Fibroblast of lung (primary cell): ENCODE measurements at regions not wholly inside any gene's neighbourhood (a gene's known extent, or its start where the extent isn't known, plus 50 kb on each side); places are given as distances from the start of the nearest gene placed in this dataset.
A peak's percentile ranks its signal among the peaks of the same experiment; 100 is the strongest.

Experiments
- DNase-seq, 2 donors: peaks; one replicate each; pipeline versions ENCODE4 v3.0.0 to v3.0.0-alpha.2; 2010; ENCODE audit warnings: low read depth in 2 of 2
- H2AFZ ChIP-seq: 2 replicates; pipeline ENCODE4 v1.5.1; 2012; ENCODE audit warnings: low read length, control low read depth, inconsistent platforms
- H3K27ac ChIP-seq: 2 replicates; pipeline ENCODE4 v1.5.1; 2011; ENCODE audit warnings: low read length, control low read depth; ENCODE audit not compliant: insufficient read depth
- H3K27me3 ChIP-seq: 2 replicates; pipeline ENCODE4 v1.5.1; 2011; ENCODE audit warnings: mild to moderate bottlenecking, low read length; ENCODE audit not compliant: control insufficient read depth, insufficient read depth
- H3K36me3 ChIP-seq: 2 replicates; pipeline ENCODE4 v1.5.1; 2011; ENCODE audit warnings: low read length; ENCODE audit not compliant: control insufficient read depth, insufficient read depth
- H3K4me1 ChIP-seq: 2 replicates; pipeline ENCODE4 v1.5.1; 2011; ENCODE audit warnings: low read length; ENCODE audit not compliant: control insufficient read depth, insufficient read depth; ENCODE audit errors: extremely low read depth
- H3K4me2 ChIP-seq: 2 replicates; pipeline ENCODE4 v1.5.1; 2011; ENCODE audit warnings: low read length, control low read depth; ENCODE audit not compliant: insufficient read depth; ENCODE audit errors: extremely low read depth
- H3K4me3 ChIP-seq, 4 experiments: fragments of 200-600 bp in 1 of 4; sonication (generic) in 1 of 4; replicated peaks in 1 of 4; 2 replicates each; pipeline ENCODE4 v1.5.1; 2011 to 2016; ENCODE audit warnings: low read length in 4 of 4, low read depth in 3 of 4, mild to moderate bottlenecking in 3 of 4, control low read depth in 2 of 4, inconsistent platforms in 1 of 4, mixed read lengths in 1 of 4; ENCODE audit not compliant: insufficient read depth in 1 of 4; ENCODE audit errors: control extremely low read depth in 1 of 4
- H3K79me2 ChIP-seq: 2 replicates; pipeline ENCODE4 v1.5.1; 2012; ENCODE audit warnings: mild to moderate bottlenecking, low read length, inconsistent platforms; ENCODE audit not compliant: control insufficient read depth, insufficient read depth
- H3K9ac ChIP-seq: 2 replicates; pipeline ENCODE4 v1.5.1; 2011; ENCODE audit warnings: mild to moderate bottlenecking, low read length, control low read depth; ENCODE audit not compliant: insufficient read depth
- H3K9me3 ChIP-seq: 2 replicates; pipeline ENCODE4 v1.5.1; 2012; ENCODE audit warnings: low read depth, low read length; ENCODE audit not compliant: control insufficient read depth, insufficient read depth
- H4K20me1 ChIP-seq: 2 replicates; pipeline ENCODE4 v1.5.1; 2011; ENCODE audit warnings: low read length; ENCODE audit not compliant: control insufficient read depth, insufficient read depth; ENCODE audit errors: extremely low read depth
- EZH2 ChIP-seq: IDR thresholded peaks from 2 replicates; pipeline ENCODE4 v1.5.1; 2012; ENCODE audit warnings: low read length, control low read depth, mild to moderate bottlenecking; ENCODE audit errors: missing control alignments
- TF ChIP-seq, protein P1 (sequence below), 2 donors: IDR thresholded peaks in 1 of 2; conservative IDR thresholded peaks in 1 of 2; 1 replicate in 1 of 2; 2 replicates in 1 of 2; pipeline ENCODE4 v1.5.1; 2011 to 2012; ENCODE audit warnings: low read length in 2 of 2, control low read depth in 1 of 2, inconsistent platforms in 1 of 2, low read depth in 1 of 2, mild to moderate bottlenecking in 1 of 2

DNA sequence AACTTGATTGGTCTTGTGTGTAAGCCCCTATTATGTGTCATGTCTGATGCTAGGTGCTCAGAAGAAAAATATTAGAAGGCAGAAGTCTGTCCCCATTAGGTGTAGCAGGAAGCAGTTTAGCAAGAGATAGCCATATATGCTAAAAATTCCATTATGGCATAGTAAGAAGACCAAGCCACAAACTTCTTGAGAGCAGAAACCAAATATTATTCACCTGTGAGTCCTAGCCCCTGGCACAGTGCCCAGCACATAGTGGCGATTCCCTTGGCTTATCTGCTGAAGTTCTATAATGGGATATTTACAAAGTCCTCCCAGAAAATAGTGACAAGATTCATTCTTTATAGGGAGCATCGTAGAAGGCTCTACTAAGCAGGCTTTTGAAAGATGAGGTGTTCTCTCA lies 174.4 kb downstream of the RAB28 start:
- Histone ChIP-seq H3K27ac (no peak overlapping the region), H3K9ac (no peak overlapping the region), H2AFZ (no peak overlapping the region), H3K79me2 (no peaks in the 10 kb centered on the region), H3K9me3 (no peaks in the 10 kb centered on the region), H3K36me3 (no peaks in the 10 kb centered on the region), H3K4me3 (no peak overlapping the region), H4K20me1 (no peaks in the 10 kb centered on the region), H3K4me2 (no peak overlapping the region), H3K4me1 (no peaks in the 10 kb centered on the region), H3K27me3 (no peaks in the 10 kb centered on the region)
- TF ChIP-seq EZH2, result no peak
- TF ChIP-seq, protein P1, sequence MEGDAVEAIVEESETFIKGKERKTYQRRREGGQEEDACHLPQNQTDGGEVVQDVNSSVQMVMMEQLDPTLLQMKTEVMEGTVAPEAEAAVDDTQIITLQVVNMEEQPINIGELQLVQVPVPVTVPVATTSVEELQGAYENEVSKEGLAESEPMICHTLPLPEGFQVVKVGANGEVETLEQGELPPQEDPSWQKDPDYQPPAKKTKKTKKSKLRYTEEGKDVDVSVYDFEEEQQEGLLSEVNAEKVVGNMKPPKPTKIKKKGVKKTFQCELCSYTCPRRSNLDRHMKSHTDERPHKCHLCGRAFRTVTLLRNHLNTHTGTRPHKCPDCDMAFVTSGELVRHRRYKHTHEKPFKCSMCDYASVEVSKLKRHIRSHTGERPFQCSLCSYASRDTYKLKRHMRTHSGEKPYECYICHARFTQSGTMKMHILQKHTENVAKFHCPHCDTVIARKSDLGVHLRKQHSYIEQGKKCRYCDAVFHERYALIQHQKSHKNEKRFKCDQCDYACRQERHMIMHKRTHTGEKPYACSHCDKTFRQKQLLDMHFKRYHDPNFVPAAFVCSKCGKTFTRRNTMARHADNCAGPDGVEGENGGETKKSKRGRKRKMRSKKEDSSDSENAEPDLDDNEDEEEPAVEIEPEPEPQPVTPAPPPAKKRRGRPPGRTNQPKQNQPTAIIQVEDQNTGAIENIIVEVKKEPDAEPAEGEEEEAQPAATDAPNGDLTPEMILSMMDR (conservative IDR thresholded peaks at IDR 0.05 in 1 of 2, IDR thresholded peaks at IDR 0.05 in 1 of 2; ENCODE audit: low read depth in 1 of 2, low read length in 2 of 2), result no peak
- DNase-seq, result peak in 1 of 2 donors; percentile 26

DNA sequence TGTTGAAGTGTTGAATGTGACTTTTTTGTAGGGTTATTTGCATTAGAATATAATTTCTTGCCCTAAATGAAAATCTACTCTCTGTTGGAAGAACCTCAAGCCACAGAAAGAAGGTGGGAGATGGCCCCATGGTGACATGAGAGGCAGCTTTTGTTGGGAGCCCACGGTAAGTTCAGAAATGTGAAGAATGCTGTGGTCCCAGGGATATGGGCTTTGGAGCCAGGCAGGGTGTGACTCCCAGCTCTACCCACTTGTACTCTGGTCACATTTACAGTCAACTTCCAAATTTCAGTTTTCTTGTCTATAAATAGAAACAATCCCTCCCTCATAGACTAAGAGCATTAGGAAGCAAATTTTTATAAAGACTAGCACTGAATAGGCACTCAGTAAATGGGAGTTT lies 177.8 kb downstream of the RAB28 start:
- Histone ChIP-seq H3K9ac (no peak overlapping the region), H2AFZ (no peak overlapping the region), H3K4me3 (no peak overlapping the region), H3K4me1 (no peaks in the 10 kb centered on the region), H3K4me2 (no peak overlapping the region), H3K27me3 (no peaks in the 10 kb centered on the region), H4K20me1 (no peaks in the 10 kb centered on the region), H3K79me2 (no peaks in the 10 kb centered on the region), H3K27ac (no peak overlapping the region), H3K9me3 (no peaks in the 10 kb centered on the region), H3K36me3 (no peaks in the 10 kb centered on the region)
- peak in 1 of 2 donors; percentile 28 for DNase-seq
- TF ChIP-seq EZH2, result no peak
- TF ChIP-seq, protein P1 (conservative IDR thresholded peaks at IDR 0.05 in 1 of 2, IDR thresholded peaks at IDR 0.05 in 1 of 2; ENCODE audit: low read depth in 1 of 2, low read length in 2 of 2), result no peak

DNA sequence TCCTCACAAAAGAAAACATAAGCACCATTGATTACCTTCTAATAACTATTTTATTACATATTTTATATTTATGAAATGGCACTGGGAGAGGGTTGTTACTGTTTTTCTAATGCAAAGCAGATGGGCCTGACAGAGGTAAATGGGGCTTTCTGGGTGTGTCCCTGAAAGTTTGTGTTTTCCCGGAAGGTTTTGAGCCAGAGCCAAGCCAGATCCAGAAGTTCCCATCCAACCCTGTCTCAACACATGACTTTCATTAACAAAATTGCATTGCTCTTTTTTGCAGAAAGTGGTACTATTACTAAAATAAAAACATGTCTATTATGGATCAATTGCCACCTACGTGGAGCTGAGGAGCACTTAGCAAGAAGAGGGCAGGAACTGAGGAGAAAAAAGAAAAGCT lies 181.3 kb downstream of the RAB28 start:
- no peaks in the 10 kb centered on the region for H3K4me1 ChIP-seq
- no peaks in the 10 kb centered on the region for H3K79me2 ChIP-seq
- no peaks in the 10 kb centered on the region for H3K36me3 ChIP-seq
- no peak overlapping the region for H2AFZ ChIP-seq
- peak in 1 of 2 donors; percentile 27 for DNase-seq
- H3K9me3 ChIP-seq, result no peaks in the 10 kb centered on the region
- no peak overlapping the region for H3K4me2 ChIP-seq
- no peaks in the 10 kb centered on the region for H4K20me1 ChIP-seq
- no peak overlapping the region for H3K9ac ChIP-seq
- TF ChIP-seq, protein P1 (conservative IDR thresholded peaks at IDR 0.05 in 1 of 2, IDR thresholded peaks at IDR 0.05 in 1 of 2; ENCODE audit: low read depth in 1 of 2, low read length in 2 of 2), result no peak
- TF ChIP-seq EZH2, result no peak
- H3K4me3 ChIP-seq, result no peak overlapping the region
- H3K27ac ChIP-seq, result no peak overlapping the region
- no peaks in the 10 kb centered on the region for H3K27me3 ChIP-seq
